Thoracic aorta (tissue), 2 donors: ENCODE measurements at regions not wholly inside any gene's neighbourhood (a gene's known extent, or its start where the extent isn't known, plus 50 kb on each side); places are given as distances from the start of the nearest gene placed in this dataset.

Experiments
- ATAC-seq: fragments of 150-250 bp; one replicate; pipeline ENCODE4 v1.8.0; 2017; ENCODE audit warnings: low read depth; ENCODE audit not compliant: insufficient number of reproducible peaks, low FRiP score
- DNase-seq: peaks from one replicate; pipeline ENCODE4 v3.0.0-alpha.2; 2020; ENCODE audit warnings: low spot score
- H3K27ac ChIP-seq, 2 donors: fragments of 200-600 bp; sonication (generic); 1 replicate in 1 of 2; 2 replicates in 1 of 2; pipeline ENCODE4 v1.5.1; 2016; ENCODE audit warnings: mild to moderate bottlenecking in 2 of 2, moderate library complexity in 2 of 2
- H3K27me3 ChIP-seq: fragments of 200-600 bp; sonication (generic); replicated peaks from 2 replicates; pipeline ENCODE4 v1.6.0; 2016; ENCODE audit warnings: mild to moderate bottlenecking; ENCODE audit not compliant: insufficient read depth
- H3K36me3 ChIP-seq: fragments of 200-600 bp; sonication (generic); one replicate; pipeline ENCODE4 v1.5.1; 2016
- H3K4me1 ChIP-seq, 2 donors: fragments of 200-600 bp; sonication (generic); 1 replicate in 1 of 2; 2 replicates in 1 of 2; pipeline versions ENCODE4 v1.5.1 to v1.6.0; 2016; ENCODE audit warnings: low read depth in 2 of 2, mild to moderate bottlenecking in 1 of 2; ENCODE audit not compliant: control insufficient read depth in 1 of 2
- H3K4me3 ChIP-seq: fragments of 200-600 bp; sonication (generic); 2 replicates; pipeline ENCODE4 v1.5.1; 2016; ENCODE audit warnings: mild to moderate bottlenecking
- H3K9me3 ChIP-seq: fragments of 200-600 bp; sonication (generic); 2 replicates; pipeline ENCODE4 v1.5.1; 2016
- TF ChIP-seq, protein P1 (sequence below): fragments of 200-600 bp; sonication (generic); IDR thresholded peaks from one replicate; pipeline ENCODE4 v1.5.1; 2019; ENCODE audit warnings: antibody characterized with exemption

GRCh38 chr5:40074826-40075225 is 604.9 kb upstream of the PTGER4 start:
- no peaks in the 10 kb centered on the region for H3K4me1 ChIP-seq
- DNase-seq (no peak), ATAC-seq (no peak)
- no peaks in the 10 kb centered on the region for H3K9me3 ChIP-seq
- H3K27me3 ChIP-seq, result no peaks in the 10 kb centered on the region
- no peak overlapping the region for H3K4me3 ChIP-seq
- no peak overlapping the region for H3K27ac ChIP-seq
- TF ChIP-seq, protein P1, sequence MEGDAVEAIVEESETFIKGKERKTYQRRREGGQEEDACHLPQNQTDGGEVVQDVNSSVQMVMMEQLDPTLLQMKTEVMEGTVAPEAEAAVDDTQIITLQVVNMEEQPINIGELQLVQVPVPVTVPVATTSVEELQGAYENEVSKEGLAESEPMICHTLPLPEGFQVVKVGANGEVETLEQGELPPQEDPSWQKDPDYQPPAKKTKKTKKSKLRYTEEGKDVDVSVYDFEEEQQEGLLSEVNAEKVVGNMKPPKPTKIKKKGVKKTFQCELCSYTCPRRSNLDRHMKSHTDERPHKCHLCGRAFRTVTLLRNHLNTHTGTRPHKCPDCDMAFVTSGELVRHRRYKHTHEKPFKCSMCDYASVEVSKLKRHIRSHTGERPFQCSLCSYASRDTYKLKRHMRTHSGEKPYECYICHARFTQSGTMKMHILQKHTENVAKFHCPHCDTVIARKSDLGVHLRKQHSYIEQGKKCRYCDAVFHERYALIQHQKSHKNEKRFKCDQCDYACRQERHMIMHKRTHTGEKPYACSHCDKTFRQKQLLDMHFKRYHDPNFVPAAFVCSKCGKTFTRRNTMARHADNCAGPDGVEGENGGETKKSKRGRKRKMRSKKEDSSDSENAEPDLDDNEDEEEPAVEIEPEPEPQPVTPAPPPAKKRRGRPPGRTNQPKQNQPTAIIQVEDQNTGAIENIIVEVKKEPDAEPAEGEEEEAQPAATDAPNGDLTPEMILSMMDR, result no peak
- no peaks in the 10 kb centered on the region for H3K36me3 ChIP-seq

GRCh38 chr5:40073927-40074326 is 605.8 kb upstream of the PTGER4 start:
- ATAC-seq (no peak), DNase-seq (no peak)
- Histone ChIP-seq H3K9me3 (no peaks in the 10 kb centered on the region), H3K36me3 (no peaks in the 10 kb centered on the region), H3K4me3 (no peak overlapping the region), H3K27ac (no peak overlapping the region), H3K27me3 (no peaks in the 10 kb centered on the region), H3K4me1 (no peaks in the 10 kb centered on the region)
- TF ChIP-seq, protein P1, result no peak

DNA sequence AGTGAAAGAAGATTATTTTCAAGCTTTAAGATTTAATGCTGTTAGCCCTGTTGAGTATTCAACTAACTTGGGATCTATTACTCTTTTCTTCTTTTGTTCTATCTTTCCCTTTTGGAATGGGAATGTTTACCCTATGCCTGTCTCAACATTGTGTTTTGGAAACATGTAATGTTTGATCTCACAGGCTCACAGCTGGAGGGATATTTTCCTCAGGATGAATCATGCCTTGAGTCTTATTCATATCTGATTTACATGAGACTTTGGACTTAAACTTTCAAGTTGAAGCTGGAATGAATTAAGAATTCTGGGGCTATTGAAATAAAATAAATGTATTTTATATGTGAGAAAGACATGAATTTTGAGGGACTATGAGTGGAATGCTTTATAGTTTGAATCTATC is 607.8 kb upstream of the PTGER4 start:
- TF ChIP-seq, protein P1, result no peak
- Histone ChIP-seq H3K4me1 (no peaks in the 10 kb centered on the region), H3K4me3 (no peak overlapping the region), H3K36me3 (no peaks in the 10 kb centered on the region), H3K27ac (no peak overlapping the region), H3K9me3 (no peaks in the 10 kb centered on the region), H3K27me3 (no peaks in the 10 kb centered on the region)
- DNase-seq, result no peak
- ATAC-seq, result no peak

DNA sequence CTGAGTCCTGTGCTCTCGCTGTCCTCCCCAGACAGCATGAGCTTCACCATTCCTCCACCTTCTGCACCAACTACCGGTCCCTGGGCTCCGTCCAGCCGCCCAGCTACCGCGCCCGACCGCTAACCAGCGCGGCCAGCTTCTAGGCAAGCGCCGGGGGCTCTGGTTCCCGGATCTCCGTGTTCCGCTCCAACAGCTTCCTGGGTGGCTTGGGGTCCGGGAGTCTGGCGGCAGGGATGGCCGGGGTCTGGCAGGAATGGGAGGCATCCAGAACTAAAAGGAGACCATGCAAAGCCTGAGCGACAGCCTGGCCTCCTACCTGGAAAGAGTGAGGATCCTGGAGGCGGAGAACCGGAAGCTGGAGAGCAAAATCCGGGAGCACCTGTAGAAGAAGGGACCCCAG is 613.1 kb upstream of the PTGER4 start:
- Histone ChIP-seq H3K9me3 (no peaks in the 10 kb centered on the region), H3K36me3 (no peaks in the 10 kb centered on the region), H3K27ac (no peak overlapping the region), H3K4me1 (no peaks in the 10 kb centered on the region), H3K4me3 (no peak overlapping the region), H3K27me3 (no peaks in the 10 kb centered on the region)
- ATAC-seq (no peak), DNase-seq (no peak)
- TF ChIP-seq, protein P1, result no peak

- no peaks in the 10 kb centered on the region for H3K36me3 ChIP-seq
- H3K27ac ChIP-seq, result no peak overlapping the region
- no peaks in the 10 kb centered on the region for H3K4me1 ChIP-seq
- H3K4me3 ChIP-seq, result no peak overlapping the region
- no peaks in the 10 kb centered on the region for H3K9me3 ChIP-seq
- DNase-seq, result no peak
- H3K27me3 ChIP-seq, result no peaks in the 10 kb centered on the region
- TF ChIP-seq, protein P1, result no peak
- ATAC-seq, result no peak
Observed at GRCh38 chr5:40052808-40053207, 626.9 kb upstream of the PTGER4 start.
